HG02588 (cell line): ENCODE measurements at regions not wholly inside any gene's neighbourhood (a gene's known extent, or its start where the extent isn't known, plus 50 kb on each side); places are given as distances from the start of the nearest gene placed in this dataset.

Source experiments
- ATAC-seq: cut with Tn5 transposase; IDR thresholded peaks from one replicate; pipeline ENCODE4 v1.9.1; 2021; ENCODE audit warnings: mild to moderate bottlenecking, moderate library complexity; ENCODE audit not compliant: unreplicated experiment

- no peak for ATAC-seq
Measured at GRCh38 chr3:70805061-70805889, 492.8 kb upstream of the MDFIC2 start.

- no peak for ATAC-seq
Measured at GRCh38 chr3:70803891-70804290, 491.5 kb upstream of the MDFIC2 start.

GRCh38 chr3:70803319-70803718 is 490.9 kb upstream of the MDFIC2 start:
- no peak for ATAC-seq

- ATAC-seq: no peak
Measured at GRCh38 chr3:70800951-70801350, 488.5 kb upstream of the MDFIC2 start.

- no peak for ATAC-seq
Measured at GRCh38 chr3:70789878-70790277, 477.4 kb upstream of the MDFIC2 start.

- ATAC-seq: no peak
Measured at GRCh38 chr3:70780790-70781189, 468.4 kb upstream of the MDFIC2 start.

- ATAC-seq: no peak
Measured at GRCh38 chr3:70779296-70779695, 466.9 kb upstream of the MDFIC2 start.

GRCh38 chr3:70776081-70776480 is 463.6 kb upstream of the MDFIC2 start:
- ATAC-seq: no peak

GRCh38 chr3:70775257-70775656 is 462.8 kb upstream of the MDFIC2 start:
- no peak for ATAC-seq

- ATAC-seq: no peak
Measured at GRCh38 chr3:70774641-70775040, 462.2 kb upstream of the MDFIC2 start.

GRCh38 chr3:70771426-70772147 is 459.1 kb upstream of the MDFIC2 start:
- ATAC-seq: no peak

- ATAC-seq: no peak
Measured at GRCh38 chr3:70770650-70771049, 458.2 kb upstream of the MDFIC2 start.

- no peak for ATAC-seq
Measured at GRCh38 chr3:70766301-70766700, 453.9 kb upstream of the MDFIC2 start.

- no peak for ATAC-seq
Measured at GRCh38 chr3:70763894-70764293, 451.5 kb upstream of the MDFIC2 start.

- no peak for ATAC-seq
Measured at GRCh38 chr3:70757658-70758057, 445.2 kb upstream of the MDFIC2 start.

- ATAC-seq: no peak
Measured at GRCh38 chr3:70755526-70755925, 443.1 kb upstream of the MDFIC2 start.

- ATAC-seq: no peak
Measured at GRCh38 chr3:70754314-70754713, 441.9 kb upstream of the MDFIC2 start.

GRCh38 chr3:70753572-70753971 is 441.1 kb upstream of the MDFIC2 start:
- ATAC-seq: no peak

- no peak for ATAC-seq
Measured at GRCh38 chr3:70752051-70752450, 439.6 kb upstream of the MDFIC2 start.

- ATAC-seq: no peak
Measured at GRCh38 chr3:70749122-70749521, 436.7 kb upstream of the MDFIC2 start.

- ATAC-seq: no peak
Measured at GRCh38 chr3:70748593-70748992, 436.2 kb upstream of the MDFIC2 start.

GRCh38 chr3:70747847-70748246 is 435.4 kb upstream of the MDFIC2 start:
- no peak for ATAC-seq
